ENCODE measurements at regions not wholly inside any gene's neighbourhood (a gene's known extent, or its start where the extent isn't known, plus 50 kb on each side); places are given as distances from the start of the nearest gene placed in this dataset.
"Not testable (repeated sequence)": the region's sequence is repeated elsewhere in the genome, so short reads cannot be mapped to it uniquely, and the experiment has no call there.

DNA sequence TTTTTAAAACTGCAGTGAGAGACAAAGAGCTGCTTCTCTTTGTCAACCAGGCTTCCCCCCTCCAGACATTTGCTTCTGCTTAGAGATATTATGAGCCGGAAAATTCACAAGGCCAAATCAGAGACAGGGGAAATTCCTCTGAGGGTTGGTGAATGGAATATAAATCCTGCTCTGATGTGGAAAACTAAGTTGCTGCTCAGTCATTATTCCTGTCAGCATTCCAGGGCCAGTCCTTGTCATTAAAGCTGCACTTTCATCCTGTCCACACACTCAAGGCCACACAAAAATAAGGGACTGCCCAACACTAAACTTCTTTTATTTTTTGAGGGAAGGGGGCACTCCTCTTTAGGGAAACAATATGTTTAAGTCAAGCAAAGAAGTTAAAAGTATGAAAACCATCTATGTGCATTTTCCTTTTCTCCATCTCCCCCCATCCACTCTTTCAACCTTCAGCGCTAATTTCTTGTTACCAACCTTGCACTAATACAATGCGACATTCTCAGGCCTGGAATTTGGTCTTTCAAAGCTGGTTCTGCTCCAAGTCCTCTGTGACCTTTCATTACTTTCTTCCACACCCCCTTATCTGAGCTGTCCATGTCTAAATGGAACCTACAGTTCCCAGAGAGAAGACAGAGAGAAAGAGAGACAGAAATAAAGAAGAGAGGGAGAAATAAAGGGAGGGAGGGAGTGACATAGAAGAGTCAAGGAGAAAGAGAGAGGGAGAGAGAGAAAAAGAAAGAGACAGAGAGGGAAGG, 118.9 kb upstream of the S1PR3 start:
- no peak overlapping the region for H3K4me3 ChIP-seq (ENCODE audit: low read depth, low read length)
- TF ChIP-seq CTCF (IDR thresholded peaks at IDR 0.05; ENCODE audit: borderline replicate concordance, insufficient read depth, low read depth, low read length), result no peak

GRCh38 chr9:88873635-88874034, 117.6 kb upstream of the S1PR3 start:
- no peak for TF ChIP-seq CTCF (IDR thresholded peaks at IDR 0.05; ENCODE audit: borderline replicate concordance, insufficient read depth, low read depth, low read length)

GRCh38 chr9:88874391-88874790, 116.9 kb upstream of the S1PR3 start:
- TF ChIP-seq CTCF (IDR thresholded peaks at IDR 0.05; ENCODE audit: borderline replicate concordance, insufficient read depth, low read depth, low read length), result no peak
- no peak overlapping the region for H3K4me3 ChIP-seq (ENCODE audit: low read depth, low read length)

More at GRCh38 chr9:88873635-88874034, 117.6 kb upstream of the S1PR3 start:
- no peak overlapping the region for H3K4me3 ChIP-seq (ENCODE audit: low read depth, low read length)

DNA sequence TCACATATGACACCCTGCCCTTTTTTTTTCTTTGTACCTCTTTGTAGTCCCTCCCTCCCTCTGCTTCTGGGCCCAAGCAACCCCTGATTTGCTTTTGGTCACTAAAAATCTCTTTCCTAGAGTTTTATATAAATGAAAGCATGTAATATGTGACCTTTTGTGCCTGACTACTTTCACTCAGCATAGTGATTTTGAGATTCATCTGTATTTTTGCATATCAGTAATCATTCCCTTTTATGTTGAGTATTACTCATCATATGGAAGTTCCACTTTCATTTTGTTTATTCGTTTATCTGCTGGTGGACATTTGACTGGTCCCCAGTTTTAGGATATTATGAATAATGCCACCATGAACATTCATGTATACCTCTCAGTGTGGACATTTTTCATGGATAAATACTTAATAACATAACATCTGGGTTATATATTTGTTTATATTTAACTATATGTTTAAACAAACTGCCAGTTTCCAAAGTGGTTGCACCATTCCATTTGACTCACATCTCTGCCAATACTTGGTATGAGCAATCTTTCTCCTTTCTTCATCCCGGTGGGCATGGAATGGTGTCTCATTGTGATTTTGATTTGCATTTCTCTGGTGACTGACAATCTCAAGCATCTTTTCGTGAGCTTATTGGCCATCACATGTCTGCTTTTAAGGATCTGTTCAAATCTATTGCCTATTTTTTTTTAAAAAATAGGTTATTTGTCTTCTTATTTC, 115.7 kb upstream of the S1PR3 start:
- TF ChIP-seq CTCF (IDR thresholded peaks at IDR 0.05; ENCODE audit: borderline replicate concordance, insufficient read depth, low read depth, low read length), result no peak
- H3K4me3 ChIP-seq (ENCODE audit: low read depth, low read length), result no peak overlapping the region

DNA sequence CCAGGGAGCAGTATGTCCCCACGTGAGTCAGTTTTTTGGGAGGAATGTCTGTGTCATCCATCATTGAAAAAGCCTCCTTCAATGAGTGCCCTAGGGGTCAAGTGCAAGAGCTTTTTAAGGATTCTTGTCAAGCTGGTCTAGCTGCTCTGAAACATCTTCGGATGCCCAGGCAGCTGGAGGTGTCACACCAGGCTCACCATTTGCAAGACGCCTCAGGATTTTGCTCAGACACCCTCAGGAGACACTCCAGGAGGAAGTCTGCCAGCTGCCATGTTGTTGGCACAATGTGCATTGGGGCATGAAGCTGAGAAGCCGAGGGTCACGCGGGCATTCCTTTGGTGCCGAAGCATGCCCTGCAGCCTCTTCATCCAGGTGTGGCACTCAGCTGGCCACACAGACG, 111.1 kb upstream of the S1PR3 start:
- no peak overlapping the region for H3K4me3 ChIP-seq (ENCODE audit: low read depth, low read length)
- no peak for TF ChIP-seq CTCF (IDR thresholded peaks at IDR 0.05; ENCODE audit: borderline replicate concordance, insufficient read depth, low read depth, low read length)

GRCh38 chr9:88884291-88884690, 107.0 kb upstream of the S1PR3 start:
- not testable (repeated sequence) for H3K4me3 ChIP-seq (ENCODE audit: low read depth, low read length)

DNA sequence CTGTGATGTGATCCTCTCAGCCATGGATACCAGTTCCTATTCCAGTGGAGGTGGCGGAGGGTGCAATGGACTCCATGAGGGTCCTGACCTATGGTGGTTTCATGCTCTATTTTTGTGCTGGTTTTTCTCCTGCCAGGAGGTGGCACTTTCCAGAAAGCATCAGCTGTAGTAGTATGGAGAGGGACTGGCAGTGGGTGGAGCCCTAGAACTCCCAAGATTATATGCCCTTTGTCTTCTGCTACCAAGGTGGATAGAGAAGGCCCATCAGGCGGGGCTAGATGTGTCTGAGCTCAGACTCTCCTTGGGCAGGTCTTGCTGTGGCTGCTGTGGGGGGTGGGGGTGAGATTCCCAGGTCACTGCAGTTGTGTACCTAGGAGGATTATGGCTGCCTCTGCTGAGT, 104.5 kb upstream of the S1PR3 start:
- H3K4me3 ChIP-seq (ENCODE audit: low read depth, low read length), result not testable (repeated sequence)

DNA sequence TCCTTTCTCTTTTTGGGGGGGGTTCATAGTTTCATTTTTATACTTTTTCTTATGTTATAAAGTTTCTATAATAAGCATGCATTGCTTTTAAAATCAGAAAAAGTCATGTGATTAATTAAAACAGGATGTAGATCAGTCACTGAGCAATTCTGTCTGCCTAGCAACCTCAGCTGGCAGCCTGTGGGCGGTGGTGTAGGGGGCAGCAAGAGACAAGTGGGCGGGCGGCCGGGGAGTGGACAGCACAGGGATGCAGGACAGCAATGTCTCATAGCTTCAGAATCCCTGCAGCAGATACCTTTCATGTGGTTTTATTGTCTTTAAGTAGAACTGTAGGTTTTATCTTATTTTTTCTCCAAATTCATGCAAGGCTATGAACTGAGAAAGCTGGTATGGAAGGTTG, 101.9 kb upstream of the S1PR3 start:
- TF ChIP-seq CTCF (IDR thresholded peaks at IDR 0.05; ENCODE audit: borderline replicate concordance, insufficient read depth, low read depth, low read length), result no peak
- H3K4me3 ChIP-seq (ENCODE audit: low read depth, low read length), result no peak overlapping the region
